PC-3 (cell line): ENCODE measurements at regions not wholly inside any gene's neighbourhood (a gene's known extent, or its start where the extent isn't known, plus 50 kb on each side); places are given as distances from the start of the nearest gene placed in this dataset.

Source experiments
- ATAC-seq: fragments of 200-7000 bp; cut with Tn5 transposase; 2 replicates; pipeline ENCODE4 v1.9.1; 2020; ENCODE audit warnings: mild to moderate bottlenecking, moderate library complexity
- BruUV-seq: library from RNA; stranded (reverse); fragments of 400-500 nt; replicated peaks from 2 replicates; lab custom pipeline; 2021; lab: Mats Ljungman, UMichigan
- CTCF ChIA-PET: fragments of 300-600 bp; sonication (Branson Sonifier 250); formaldehyde crosslinking; loops from one replicate; lab custom pipeline; 2022; ENCODE audit warnings: antibody characterized with exemption; lab: Charles Lee
- POLR2A ChIA-PET: fragments of 300-600 bp; sonication (Branson Sonifier 250); formaldehyde crosslinking; loops from one replicate; lab custom pipeline; 2022; ENCODE audit warnings: antibody characterized with exemption; ENCODE audit not compliant: unreplicated experiment; lab: Charles Lee
- DNase-seq: peaks from one replicate; pipeline ENCODE4 v3.0.0-alpha.2; 2015
- H2AFZ ChIP-seq: fragments of 300-600 bp; sonication (generic); 2 replicates; pipeline ENCODE4 v1.6.0; 2016; ENCODE audit warnings: antibody characterized with exemption, low read length
- H3F3A ChIP-seq: fragments of 300-600 bp; sonication (generic); one replicate; pipeline ENCODE4 v1.6.0; 2017; ENCODE audit warnings: antibody characterized with exemption, low read length, control low read depth, mild to moderate bottlenecking; ENCODE audit not compliant: unreplicated experiment
- H3K27ac ChIP-seq: fragments of 300-600 bp; sonication (generic); 2 replicates; pipeline ENCODE4 v1.5.1; 2016; ENCODE audit warnings: mild to moderate bottlenecking, low read length
- H3K27me3 ChIP-seq: fragments of 300-600 bp; sonication (generic); 2 replicates; pipeline ENCODE4 v1.6.1; 2016; ENCODE audit warnings: low read length, mixed read lengths
- H3K36me3 ChIP-seq: fragments of 300-600 bp; sonication (generic); 2 replicates; pipeline ENCODE4 v1.6.1; 2016; ENCODE audit warnings: low read depth, mixed run types, low read length, mixed read lengths
- H3K4me1 ChIP-seq: fragments of 300-600 bp; sonication (generic); 2 replicates; pipeline ENCODE4 v1.5.1; 2016; ENCODE audit warnings: low read length; ENCODE audit not compliant: insufficient read depth
- H3K4me2 ChIP-seq: fragments of 300-600 bp; sonication (generic); 2 replicates; pipeline ENCODE4 v1.6.0; 2016; ENCODE audit warnings: low read length
- H3K4me3 ChIP-seq: fragments of 300-600 bp; sonication (generic); 2 replicates; pipeline ENCODE4 v1.5.1; 2016; ENCODE audit warnings: mild to moderate bottlenecking, low read length, mixed read lengths
- H3K79me2 ChIP-seq: fragments of 300-600 bp; sonication (generic); 2 replicates; pipeline ENCODE4 v1.6.1; 2017; ENCODE audit warnings: low read length, mixed read lengths
- H3K9ac ChIP-seq: fragments of 300-600 bp; sonication (generic); 2 replicates; pipeline ENCODE4 v1.6.0; 2016; ENCODE audit warnings: mild to moderate bottlenecking, low read length
- H3K9me2 ChIP-seq: fragments of 300-600 bp; sonication (generic); replicated peaks from 2 replicates; pipeline ENCODE4 v1.6.1; 2016; ENCODE audit warnings: mixed run types, low read length, mixed read lengths
- H3K9me3 ChIP-seq: fragments of 300-600 bp; sonication (generic); 2 replicates; pipeline ENCODE4 v1.6.1; 2016; ENCODE audit warnings: low read length, mixed read lengths
- H4K20me1 ChIP-seq: fragments of 300-600 bp; sonication (generic); 2 replicates; pipeline ENCODE4 v1.6.1; 2016; ENCODE audit warnings: low read length, mixed read lengths
- EZH2 ChIP-seq: fragments of 300-600 bp; sonication (generic); IDR thresholded peaks from one replicate; pipeline ENCODE4 v1.6.1; 2017; ENCODE audit warnings: antibody characterized with exemption, mild to moderate bottlenecking, low read length; ENCODE audit not compliant: unreplicated experiment
- EZH2phosphoT487 ChIP-seq: fragments of 300-600 bp; sonication (generic); IDR thresholded peaks from 2 replicates; pipeline ENCODE4 v1.6.1; 2018; ENCODE audit warnings: mild to moderate bottlenecking, antibody characterized with exemption, low read length, borderline replicate concordance
- intact Hi-C: fragments of 100-400 bp; cut with micrococcal nuclease; formaldehyde crosslinking; loops from 2 replicates; pipeline ENCODE4 v1.9.0; 2023
- TF ChIP-seq, protein P1 (sequence below): fragments of 300-600 bp; sonication (generic); conservative IDR thresholded peaks from 2 replicates; pipeline ENCODE4 v1.5.1; 2017; ENCODE audit warnings: antibody characterized with exemption, low read depth, mild to moderate bottlenecking, low read length

DNA sequence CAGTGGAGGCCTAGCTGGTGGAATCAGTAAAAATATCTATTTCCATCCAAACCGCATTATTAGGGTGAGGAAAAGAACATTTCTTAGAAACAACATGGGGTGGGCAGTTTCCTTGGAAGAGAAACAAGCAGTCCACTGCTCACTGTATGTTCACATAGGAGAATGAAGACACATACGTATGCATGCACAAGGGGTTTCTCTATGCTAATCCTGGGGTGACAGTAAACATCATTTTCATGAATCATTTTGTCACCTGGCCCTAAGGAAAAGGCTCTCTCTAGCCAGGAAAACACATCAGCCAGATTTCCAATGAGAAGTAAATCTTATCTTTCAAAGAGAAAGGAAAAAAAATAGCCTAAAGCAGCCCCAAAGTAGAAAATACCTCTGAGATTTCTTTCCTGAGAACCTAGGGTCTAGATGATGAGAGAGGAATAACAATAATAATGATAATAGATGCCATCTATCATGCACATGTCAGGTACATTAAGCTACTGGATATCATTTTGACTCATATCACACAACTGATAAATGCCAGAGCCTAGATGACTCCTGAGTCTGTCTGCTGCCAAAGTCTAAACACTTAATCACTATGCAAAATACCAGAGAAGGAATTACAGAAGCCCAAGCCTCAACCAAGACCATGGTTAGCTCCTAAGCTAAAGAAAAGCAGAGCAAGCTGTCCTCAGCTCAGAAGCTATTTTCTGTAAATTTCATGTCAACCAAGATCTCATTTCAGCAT is 520.5 kb upstream of the TMPO start:
- H2AFZ ChIP-seq = no peak overlapping the region
- no peaks in the 10 kb centered on the region for H3K9me3 ChIP-seq
- H3K79me2 ChIP-seq = no peaks in the 10 kb centered on the region
- TF ChIP-seq EZH2phosphoT487 = no peak
- no peak for TF ChIP-seq EZH2
- TF ChIP-seq, protein P1, sequence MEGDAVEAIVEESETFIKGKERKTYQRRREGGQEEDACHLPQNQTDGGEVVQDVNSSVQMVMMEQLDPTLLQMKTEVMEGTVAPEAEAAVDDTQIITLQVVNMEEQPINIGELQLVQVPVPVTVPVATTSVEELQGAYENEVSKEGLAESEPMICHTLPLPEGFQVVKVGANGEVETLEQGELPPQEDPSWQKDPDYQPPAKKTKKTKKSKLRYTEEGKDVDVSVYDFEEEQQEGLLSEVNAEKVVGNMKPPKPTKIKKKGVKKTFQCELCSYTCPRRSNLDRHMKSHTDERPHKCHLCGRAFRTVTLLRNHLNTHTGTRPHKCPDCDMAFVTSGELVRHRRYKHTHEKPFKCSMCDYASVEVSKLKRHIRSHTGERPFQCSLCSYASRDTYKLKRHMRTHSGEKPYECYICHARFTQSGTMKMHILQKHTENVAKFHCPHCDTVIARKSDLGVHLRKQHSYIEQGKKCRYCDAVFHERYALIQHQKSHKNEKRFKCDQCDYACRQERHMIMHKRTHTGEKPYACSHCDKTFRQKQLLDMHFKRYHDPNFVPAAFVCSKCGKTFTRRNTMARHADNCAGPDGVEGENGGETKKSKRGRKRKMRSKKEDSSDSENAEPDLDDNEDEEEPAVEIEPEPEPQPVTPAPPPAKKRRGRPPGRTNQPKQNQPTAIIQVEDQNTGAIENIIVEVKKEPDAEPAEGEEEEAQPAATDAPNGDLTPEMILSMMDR = no peak
- H4K20me1 ChIP-seq = no peaks in the 10 kb centered on the region
- DNase-seq (no peak), ATAC-seq (no peak)
- no peak overlapping the region for H3K4me2 ChIP-seq
- intact Hi-C loops = no loop called here
- H3K4me1 ChIP-seq = no peaks in the 10 kb centered on the region
- no peak overlapping the region for H3K9ac ChIP-seq
- no TSS peak for BruUV-seq
- H3K27ac ChIP-seq = no peak overlapping the region
- no peaks in the 10 kb centered on the region for H3F3A ChIP-seq
- POLR2A ChIA-PET = no interaction called here
- no peaks in the 10 kb centered on the region for H3K36me3 ChIP-seq
- no peak overlapping the region for H3K4me3 ChIP-seq
- CTCF ChIA-PET = no interaction called here
- no peaks in the 10 kb centered on the region for H3K9me2 ChIP-seq
- H3K27me3 ChIP-seq = no peaks in the 10 kb centered on the region

DNA sequence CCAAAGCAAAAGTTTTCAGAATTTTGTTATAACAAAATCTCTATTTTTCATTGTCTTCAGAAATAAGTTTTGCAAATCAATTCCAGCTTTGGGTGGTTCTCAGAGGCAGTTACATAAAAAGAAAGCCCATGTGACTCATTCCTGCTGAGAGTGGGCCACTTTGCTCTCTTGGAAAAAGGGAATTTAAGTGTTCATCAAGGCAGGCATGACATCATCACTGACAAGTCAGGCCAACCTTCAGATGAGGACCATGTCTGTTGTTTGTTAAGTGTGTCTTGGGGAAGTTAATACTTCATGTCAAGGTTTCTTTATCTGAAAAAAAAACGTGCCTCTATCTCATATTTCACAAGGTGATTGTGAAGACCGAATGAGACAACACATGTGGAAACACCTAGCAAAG is 519.8 kb upstream of the TMPO start:
- ChIA-PET CTCF (no interaction called here), POLR2A (no interaction called here)
- no peaks in the 10 kb centered on the region for H4K20me1 ChIP-seq
- no peak overlapping the region for H3K4me2 ChIP-seq
- BruUV-seq = no TSS peak
- no peak overlapping the region for H3K9ac ChIP-seq
- H3K27ac ChIP-seq = no peak overlapping the region
- H3K36me3 ChIP-seq = no peaks in the 10 kb centered on the region
- no peaks in the 10 kb centered on the region for H3K79me2 ChIP-seq
- no peaks in the 10 kb centered on the region for H3K4me1 ChIP-seq
- H3K4me3 ChIP-seq = no peak overlapping the region
- no peak for DNase-seq
- H3K9me3 ChIP-seq = no peaks in the 10 kb centered on the region
- no peaks in the 10 kb centered on the region for H3K27me3 ChIP-seq
- TF ChIP-seq, protein P1 = no peak
- TF ChIP-seq EZH2 = no peak
- no peak for TF ChIP-seq EZH2phosphoT487
- H3K9me2 ChIP-seq = no peaks in the 10 kb centered on the region
- no peaks in the 10 kb centered on the region for H3F3A ChIP-seq
- intact Hi-C loops = no loop called here
- no peak overlapping the region for H2AFZ ChIP-seq
- no peak for ATAC-seq

DNA sequence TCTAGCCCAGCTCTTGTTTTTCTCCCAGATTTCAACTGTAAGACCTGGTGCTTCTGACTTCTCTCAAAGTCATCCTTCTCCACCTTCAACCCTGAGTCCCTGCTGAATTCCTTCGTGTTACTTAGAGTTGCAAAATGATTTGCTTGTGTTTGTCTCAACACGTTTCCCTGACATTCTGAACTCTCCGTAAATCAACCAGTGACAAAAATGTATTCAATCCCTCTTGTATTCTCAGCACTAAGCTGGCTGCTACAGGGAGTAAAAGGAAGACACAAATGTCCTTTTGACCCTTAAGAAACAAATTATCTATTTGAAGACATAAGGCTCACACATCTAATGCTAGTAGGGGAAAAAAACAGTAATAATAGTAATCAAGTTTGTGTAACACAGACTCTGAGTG is 514.0 kb upstream of the TMPO start:
- ATAC-seq (no peak), DNase-seq (no peak)
- no peaks in the 10 kb centered on the region for H3K9me3 ChIP-seq
- no peak overlapping the region for H2AFZ ChIP-seq
- intact Hi-C loops = loop anchor here (10.0 kb wide), 1 partner anchor 393 kb away; no protein-coding TSS in a partner anchor
- TF ChIP-seq EZH2 = no peak
- no peak for TF ChIP-seq EZH2phosphoT487
- H3K36me3 ChIP-seq = no peaks in the 10 kb centered on the region
- no peaks in the 10 kb centered on the region for H3F3A ChIP-seq
- H3K4me1 ChIP-seq = no peaks in the 10 kb centered on the region
- ChIA-PET CTCF (no interaction called here), POLR2A (no interaction called here)
- H3K27ac ChIP-seq = no peak overlapping the region
- no peaks in the 10 kb centered on the region for H3K79me2 ChIP-seq
- no peaks in the 10 kb centered on the region for H3K27me3 ChIP-seq
- BruUV-seq = no TSS peak
- H4K20me1 ChIP-seq = no peaks in the 10 kb centered on the region
- H3K4me2 ChIP-seq = no peak overlapping the region
- H3K9me2 ChIP-seq = no peaks in the 10 kb centered on the region
- no peak overlapping the region for H3K9ac ChIP-seq
- no peak overlapping the region for H3K4me3 ChIP-seq
